HS-27A (cell line): ENCODE measurements at regions not wholly inside any gene's neighbourhood (a gene's known extent, or its start where the extent isn't known, plus 50 kb on each side); places are given as distances from the start of the nearest gene placed in this dataset.

Source experiments
- DNase-seq: peaks from one replicate; pipeline ENCODE4 v3.0.0-alpha.2; 2012; ENCODE audit warnings: low read depth, missing footprints

- DNase-seq: no peak
Measured at GRCh38 chr22:27499121-27499520, 302.4 kb downstream of the MN1 start.

GRCh38 chr22:27501191-27501936 is 300.2 kb downstream of the MN1 start:
- no peak for DNase-seq

- no peak for DNase-seq
Measured at GRCh38 chr22:27502327-27502726, 299.2 kb downstream of the MN1 start.

DNA sequence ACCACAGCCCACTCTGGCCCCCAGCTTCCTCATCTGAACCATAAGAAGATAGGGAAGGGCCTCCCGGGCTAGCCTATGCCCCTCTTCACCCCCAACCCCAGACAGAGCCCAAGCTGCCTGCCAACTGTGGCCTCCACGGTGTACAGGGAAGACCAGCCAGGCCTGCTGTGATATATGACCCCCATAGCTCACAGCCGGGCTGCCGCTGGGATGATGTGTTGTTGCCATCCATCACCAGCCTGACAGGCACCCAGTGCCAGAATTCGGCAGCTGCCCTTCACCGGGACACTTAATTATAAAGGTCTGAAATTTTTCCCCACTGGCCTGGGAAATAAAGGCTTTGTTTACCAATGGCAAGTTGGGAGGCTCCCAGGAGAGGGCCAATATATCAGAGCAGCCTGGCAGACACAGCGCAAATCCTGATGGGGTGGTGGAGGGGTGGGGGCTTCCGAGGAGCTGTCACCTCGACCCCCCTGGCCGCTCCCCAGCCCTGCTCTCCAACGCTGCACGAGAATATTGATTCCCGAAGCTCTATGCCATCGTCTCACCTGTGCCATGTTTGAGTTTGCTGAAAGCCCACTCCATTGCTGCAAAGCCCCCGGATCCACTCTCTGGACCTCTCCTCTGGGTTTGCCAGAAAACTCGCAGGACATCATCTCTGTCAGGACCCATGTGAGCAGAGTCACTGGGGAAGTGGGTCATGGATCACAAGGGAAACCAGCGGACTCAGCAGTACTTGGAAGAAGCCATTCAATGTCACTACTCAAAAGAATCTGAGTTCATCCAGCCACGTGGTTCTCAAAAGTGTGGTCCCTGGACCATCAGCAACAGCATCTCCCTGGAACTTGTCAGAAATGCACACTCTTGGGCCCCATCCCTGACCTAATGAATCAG is 296.9 kb downstream of the MN1 start:
- no peak for DNase-seq

- DNase-seq: no peak
Measured at GRCh38 chr22:27507111-27507611, 294.4 kb downstream of the MN1 start.

DNA sequence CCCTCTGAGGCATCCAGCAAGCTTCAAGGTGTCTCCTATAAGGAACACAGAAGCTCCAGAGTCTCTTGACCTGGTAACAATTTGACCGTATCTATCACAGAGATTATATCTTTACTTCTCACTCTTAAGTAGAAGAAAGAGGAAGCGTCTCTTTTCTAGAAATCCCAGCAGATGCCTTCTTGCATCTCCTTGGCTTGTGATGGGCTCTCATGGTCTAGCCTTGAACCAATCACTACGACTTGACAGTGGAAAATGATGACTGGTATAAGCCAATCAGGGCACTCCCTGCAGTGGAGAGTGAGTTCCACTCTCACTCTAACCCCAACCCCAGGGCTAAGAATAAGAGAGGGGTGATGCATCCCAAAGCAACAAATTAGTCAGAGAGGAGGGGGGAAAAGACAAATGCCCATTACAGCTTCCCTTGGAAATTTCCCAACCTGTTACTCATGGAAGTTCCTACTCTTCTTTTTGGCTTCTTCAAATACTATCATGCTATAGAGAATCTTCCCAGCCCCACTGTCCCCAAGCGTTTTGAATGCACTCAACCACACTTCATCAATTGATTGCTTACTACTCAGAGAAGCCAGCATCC is 293.5 kb downstream of the MN1 start:
- no peak for DNase-seq

GRCh38 chr22:27509132-27509920 is 292.2 kb downstream of the MN1 start:
- DNase-seq: no peak

DNA sequence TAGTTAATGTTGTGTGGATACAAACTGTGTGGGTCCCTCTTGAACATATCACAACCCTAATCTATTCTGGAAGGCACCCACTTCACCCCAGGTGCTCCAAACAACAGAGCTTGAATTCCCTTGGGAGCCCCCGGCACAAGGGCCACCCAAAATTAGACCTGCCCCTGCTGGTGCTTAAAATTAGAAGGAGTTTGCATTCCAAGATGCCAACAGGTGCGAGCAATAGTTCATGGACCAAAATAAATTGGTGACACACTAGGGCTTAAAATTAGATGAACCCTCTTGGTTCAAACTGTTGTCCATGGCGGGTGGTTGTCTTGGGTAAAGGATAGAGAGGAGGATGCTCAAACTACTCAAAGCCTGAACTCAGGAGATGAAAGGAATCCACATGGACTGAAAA is 291.5 kb downstream of the MN1 start:
- DNase-seq: no peak

DNA sequence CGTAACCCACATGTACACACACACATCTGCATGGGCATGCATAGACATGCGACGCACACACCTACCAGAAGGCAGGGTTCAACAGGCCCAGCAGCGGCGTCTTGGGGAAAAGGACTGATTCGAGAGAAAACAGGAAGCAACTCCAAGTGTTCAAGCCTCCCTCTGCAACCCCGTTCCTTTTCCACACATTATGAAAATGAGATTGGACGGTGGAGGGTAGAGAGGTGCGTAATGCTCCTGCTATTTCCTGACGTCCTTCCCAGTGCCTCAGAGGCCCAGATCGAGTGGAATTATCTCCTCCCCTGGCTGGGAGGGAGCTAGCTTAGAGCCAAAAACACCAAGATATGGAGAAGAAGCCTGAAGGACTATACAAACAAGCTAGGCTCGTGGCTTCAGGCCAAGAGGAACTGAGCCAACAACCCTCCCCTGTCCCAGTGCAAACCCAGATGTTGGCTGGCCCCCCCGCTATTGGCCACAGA is 289.2 kb downstream of the MN1 start:
- peak; percentile 91 for DNase-seq

- DNase-seq: no peak
Measured at GRCh38 chr22:27513021-27513420, 288.5 kb downstream of the MN1 start.

GRCh38 chr22:27514601-27515523 is 286.7 kb downstream of the MN1 start:
- no peak for DNase-seq

- DNase-seq: no peak
Measured at GRCh38 chr22:27517361-27518155, 284.0 kb downstream of the MN1 start.

DNA sequence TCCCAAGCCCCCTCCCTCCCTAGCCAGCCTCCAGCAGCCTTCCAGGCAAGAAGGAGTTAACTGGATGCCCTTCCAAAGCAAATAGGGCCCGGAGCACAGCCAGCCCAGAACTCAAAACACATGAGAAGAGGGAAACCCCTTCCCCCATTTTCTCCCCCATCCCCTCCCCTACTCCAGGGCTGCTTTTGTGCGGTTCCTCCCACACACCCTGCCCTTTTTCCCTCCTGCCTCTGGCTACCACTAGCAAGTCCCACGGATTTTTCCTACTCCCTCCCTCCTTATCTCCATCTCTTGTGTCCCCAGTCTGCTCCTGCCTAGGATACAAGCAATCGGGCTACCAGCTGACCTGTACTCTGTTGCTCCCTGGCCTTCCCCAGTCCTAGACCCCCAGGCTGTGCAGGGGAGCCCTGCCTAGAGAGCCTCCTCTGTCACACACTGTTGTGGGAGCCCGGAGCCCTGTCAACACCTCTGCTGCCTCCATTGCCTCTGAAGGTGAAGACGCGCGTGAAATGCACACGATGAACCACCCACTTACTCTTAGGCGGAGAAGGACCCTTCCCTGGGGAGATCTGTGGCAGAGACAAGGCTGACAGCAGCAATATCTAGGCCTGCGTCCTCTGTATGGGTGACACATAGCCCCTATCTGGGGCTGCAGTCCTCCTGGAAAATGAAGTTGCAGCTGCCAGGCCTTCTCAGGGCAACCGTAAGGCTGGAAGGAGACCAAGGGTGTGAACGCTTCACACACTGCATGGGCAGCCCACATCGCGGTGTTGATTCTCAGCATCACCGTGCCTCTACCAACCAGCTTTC is 282.8 kb downstream of the MN1 start:
- DNase-seq: no peak

- no peak for DNase-seq
Measured at GRCh38 chr22:27523711-27524110, 277.8 kb downstream of the MN1 start.

DNA sequence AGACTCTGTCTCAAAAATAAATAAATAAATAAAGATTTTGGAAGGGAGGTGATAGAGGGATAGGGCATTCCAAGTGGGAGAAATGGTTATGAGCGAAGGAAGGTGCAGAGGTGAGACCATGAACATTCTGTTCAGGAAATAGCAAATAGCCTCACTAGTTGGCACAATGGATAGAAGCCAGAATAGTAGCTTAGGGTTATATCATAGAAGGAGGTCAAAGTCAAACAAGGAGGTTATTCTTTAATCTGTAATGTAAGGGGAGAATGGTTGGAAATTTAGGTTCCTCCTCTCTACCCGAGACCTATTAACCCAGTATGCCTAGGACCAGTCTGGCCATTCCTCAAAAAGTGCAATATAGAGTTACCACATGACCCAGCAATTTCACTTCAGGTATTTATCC is 275.8 kb downstream of the MN1 start:
- no peak for DNase-seq

- no peak for DNase-seq
Measured at GRCh38 chr22:27526901-27527300, 274.7 kb downstream of the MN1 start.

DNA sequence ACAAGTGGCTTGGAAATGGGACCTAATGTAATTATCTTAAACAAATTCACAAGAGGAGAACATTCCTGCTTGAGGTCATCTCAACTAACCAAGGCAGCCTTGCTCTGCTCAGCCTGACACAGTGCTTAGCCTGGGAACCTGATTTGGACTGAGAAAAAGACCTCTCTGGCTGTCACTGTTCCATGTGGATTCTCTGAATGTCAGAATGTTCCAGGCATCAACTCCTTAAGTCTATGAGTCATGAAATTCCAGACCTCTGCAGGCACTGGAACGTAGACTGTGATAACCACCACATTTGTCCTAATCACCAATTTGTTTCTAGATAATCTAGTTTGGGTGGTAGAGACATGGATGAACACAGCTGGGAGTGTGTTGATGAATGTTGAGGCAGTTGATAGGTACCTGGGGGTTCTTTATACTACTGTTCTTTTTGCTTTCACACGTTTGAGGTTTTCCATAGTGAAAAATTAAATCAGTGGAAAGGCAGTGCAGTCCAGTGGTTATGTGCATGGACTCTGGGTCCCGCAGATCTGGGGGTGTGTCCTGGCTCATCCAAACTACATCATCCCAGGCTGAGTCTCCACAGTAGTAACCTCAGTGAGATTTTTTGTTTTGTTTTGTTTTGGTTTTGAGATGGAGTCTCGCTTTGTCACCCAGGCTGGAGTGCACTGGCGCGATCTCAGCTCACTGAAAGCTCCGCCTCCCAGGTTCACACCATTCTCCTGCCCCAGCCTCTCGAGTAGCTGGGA is 269.6 kb downstream of the MN1 start:
- peak; percentile 53 for DNase-seq

- DNase-seq: no peak
Measured at GRCh38 chr22:27533105-27533745, 268.3 kb downstream of the MN1 start.
